NCI-H460 (cell line): ENCODE measurements at regions not wholly inside any gene's neighbourhood (a gene's known extent, or its start where the extent isn't known, plus 50 kb on each side); places are given as distances from the start of the nearest gene placed in this dataset.

Experiments
- DNase-seq: peaks from one replicate; pipeline ENCODE4 v3.0.0-alpha.2; 2016; ENCODE audit warnings: low read depth; ENCODE audit errors: extremely low read depth

GRCh38 chr6:165884813-165885765 lies 222.0 kb upstream of the PDE10A start:
- peak; percentile 46 for DNase-seq

GRCh38 chr6:165883851-165884640 lies 221.0 kb upstream of the PDE10A start:
- DNase-seq = no peak

DNA sequence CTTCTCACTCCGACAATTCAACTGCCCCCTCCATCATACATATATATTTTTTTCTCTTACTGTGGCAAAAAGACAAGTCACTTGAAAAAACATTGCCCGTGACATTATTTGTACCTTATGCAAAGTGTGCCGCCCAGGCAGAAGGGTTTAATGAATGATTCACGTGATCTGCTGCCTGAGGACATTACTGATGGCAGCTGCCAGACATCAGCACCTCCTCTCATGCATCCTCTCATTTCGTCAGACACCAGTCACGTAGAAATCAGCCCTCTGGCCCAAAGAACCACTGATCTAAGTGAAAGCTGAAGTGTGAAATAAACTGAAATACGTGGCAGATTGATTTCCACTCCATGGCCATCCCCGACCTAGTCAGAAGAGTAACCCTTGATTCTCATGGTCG lies 218.8 kb upstream of the PDE10A start:
- no peak for DNase-seq

GRCh38 chr6:165880686-165881085 lies 217.6 kb upstream of the PDE10A start:
- no peak for DNase-seq

DNA sequence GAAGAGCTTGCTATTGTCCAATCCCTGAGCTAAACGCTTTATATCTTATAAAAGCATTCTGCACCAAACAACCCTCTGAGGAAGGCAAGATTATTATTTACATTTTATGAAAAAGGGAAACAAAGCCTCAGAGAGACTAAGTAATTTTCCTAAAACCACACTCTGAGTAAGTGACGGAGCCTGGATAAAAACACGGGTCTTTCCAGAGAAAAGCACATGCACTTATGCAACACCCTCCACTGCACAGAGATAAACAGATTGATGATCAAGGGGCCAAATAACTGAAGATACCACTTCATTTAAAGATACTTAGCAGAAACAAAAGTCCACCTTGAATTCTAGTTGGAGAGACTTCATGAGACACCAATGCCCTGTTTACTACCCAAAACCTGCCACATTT lies 214.7 kb upstream of the PDE10A start:
- no peak for DNase-seq

DNA sequence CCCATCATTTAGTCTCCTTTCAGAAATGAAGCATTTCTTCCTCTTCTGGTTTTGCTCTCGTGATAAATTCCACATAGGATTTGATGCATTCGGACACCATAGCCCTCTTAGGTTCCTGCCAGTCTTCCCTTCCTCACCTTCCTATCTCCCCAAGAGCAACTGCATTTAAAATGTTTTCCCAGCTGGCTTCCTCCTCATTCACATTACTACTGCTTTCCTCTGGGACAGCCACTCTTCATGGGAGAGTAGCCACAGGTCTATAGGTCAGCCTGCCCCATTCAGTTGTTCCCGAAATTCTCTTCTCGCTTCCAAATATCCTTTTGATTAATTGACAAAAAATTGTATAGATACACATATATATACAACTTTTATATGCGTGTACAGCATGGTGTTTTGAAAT lies 214.2 kb upstream of the PDE10A start:
- DNase-seq = no peak

DNA sequence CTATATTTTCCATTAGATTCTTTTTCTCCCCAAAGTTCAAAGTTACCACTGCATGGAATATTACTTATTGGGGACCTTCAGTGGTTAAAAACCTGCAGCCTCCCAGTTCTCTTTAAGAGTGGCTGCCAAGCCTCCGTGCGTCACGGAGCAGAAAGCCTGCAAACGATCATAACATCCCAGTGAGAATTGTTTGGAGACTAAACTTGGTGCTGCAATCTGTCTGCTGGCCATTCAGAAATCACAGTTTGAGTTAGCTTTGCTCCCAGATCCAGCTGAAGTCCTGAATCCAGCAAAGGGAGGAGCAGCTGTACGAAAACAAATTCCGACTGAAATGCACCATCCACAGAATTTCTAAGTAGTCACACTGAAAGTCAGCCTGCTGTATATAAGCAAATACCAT lies 213.5 kb upstream of the PDE10A start:
- peak; percentile 63 for DNase-seq

- DNase-seq = no peak
These were observed 212.9 kb upstream of the PDE10A start for GRCh38 chr6:165875946-165876345.

DNA sequence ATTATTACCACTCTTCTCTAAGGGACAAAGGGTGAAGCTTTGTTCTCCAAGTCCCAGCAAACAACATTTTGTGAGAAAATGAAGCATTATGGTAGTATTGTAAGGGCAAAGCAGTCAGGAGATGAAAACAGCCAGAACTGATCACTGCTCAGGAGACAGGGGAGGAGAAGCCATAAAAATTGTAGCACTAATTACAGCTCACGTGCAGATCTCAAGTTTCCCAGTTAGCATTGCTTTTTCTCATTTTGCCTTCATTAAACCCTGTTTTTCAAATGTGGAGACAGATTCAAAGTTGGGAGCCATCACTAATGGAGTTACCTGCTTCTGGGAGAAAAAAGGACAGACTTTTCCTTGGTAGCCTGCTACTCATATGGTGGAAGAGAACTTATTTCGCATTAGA lies 210.9 kb upstream of the PDE10A start:
- DNase-seq = no peak

- no peak for DNase-seq
These were observed 209.8 kb upstream of the PDE10A start for GRCh38 chr6:165872811-165873210.

DNA sequence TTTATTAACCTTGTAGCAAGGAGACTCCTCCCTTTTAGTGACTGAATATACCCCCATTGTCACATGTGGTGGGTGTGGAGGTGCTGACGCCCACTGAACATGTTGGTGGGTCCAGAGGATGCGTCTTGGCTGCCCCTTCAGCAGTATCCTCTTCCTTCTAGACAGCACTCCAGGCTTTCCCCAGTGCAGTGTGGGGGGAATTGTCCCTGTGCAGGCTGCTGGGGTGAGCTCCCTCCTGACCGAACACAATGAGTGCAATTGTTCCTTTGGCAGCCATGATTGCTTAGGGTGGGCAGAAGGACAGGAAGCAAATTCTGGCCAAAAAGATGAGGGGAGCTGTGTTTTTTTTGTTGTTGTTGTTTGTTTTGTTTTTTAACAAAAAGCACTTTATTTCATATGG lies 209.3 kb upstream of the PDE10A start:
- DNase-seq = no peak

DNA sequence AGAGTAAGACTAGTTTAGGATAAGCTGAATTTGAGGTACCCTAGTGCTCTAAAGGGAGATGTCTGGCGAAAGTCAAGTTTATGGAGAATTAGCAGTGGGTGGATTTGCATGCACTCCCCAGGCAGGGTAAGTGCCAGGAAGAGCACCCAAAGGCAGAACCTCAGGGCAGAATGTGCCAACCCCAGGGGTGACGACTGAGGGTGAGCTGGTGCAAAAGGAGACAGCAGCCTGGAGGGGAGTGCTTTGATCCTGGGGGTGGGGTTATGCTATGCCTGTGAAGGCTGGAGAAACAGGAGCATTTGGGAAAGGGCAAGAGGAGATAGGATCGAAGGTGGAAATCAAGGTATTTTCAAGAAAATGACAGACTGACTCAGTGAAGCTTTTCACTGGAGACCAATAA lies 208.5 kb upstream of the PDE10A start:
- no peak for DNase-seq

- DNase-seq = no peak
These were observed 206.5 kb upstream of the PDE10A start for GRCh38 chr6:165869526-165869925.

DNA sequence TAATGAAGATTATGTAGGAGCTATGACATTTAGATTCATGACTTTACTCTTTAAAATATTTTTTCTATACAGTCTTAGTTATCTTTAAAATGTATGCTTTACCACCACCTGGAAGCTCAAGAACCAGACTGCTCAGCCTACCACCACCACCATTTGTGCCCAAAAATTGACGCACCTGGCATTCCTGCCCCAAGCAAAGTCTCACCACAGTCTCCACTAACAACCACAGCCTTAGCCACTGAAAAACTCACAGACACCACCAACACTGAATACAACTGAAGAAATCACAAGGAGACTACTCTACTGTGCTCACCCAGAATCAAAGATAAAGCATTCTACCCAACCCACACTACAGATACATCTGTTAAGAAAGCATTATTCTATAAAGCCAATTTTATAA lies 201.9 kb upstream of the PDE10A start:
- no peak for DNase-seq

DNA sequence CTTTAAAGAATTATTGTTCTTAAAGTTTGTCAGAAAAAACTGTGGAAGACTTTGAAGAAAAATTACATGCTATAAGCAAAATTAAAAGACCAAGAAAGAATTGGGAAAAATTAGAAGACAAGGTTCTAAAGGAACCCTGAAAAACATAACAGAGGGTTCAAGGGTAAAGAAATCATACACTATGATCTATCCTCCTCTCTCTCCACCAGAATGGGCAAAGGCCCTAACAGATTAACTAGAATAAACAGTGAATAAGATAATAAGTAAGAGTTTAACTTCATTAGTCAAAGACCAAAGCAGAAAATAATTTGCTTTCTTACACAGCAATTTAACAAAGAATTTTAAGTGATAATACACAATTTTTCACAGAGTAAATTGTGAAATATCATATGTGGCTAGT lies 201.2 kb upstream of the PDE10A start:
- DNase-seq = no peak

DNA sequence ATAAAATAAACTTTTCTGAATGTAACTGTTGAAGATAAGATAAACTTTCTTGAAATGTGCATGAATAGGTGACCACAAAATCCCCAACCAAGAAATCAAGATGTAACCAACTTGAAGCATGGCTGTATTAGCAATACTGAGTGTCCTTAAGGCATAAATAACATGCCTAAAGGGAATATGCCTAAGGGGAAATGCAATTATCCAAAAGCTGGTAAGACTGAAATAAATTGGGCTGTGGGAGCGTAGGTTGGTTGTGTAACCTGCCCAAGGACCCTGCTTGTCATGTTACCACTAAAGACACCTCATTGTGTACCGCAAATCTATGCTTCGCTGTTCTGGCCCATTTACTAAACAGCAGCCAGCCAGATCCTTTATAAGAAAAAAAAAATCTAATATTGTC lies 200.8 kb upstream of the PDE10A start:
- no peak for DNase-seq

DNA sequence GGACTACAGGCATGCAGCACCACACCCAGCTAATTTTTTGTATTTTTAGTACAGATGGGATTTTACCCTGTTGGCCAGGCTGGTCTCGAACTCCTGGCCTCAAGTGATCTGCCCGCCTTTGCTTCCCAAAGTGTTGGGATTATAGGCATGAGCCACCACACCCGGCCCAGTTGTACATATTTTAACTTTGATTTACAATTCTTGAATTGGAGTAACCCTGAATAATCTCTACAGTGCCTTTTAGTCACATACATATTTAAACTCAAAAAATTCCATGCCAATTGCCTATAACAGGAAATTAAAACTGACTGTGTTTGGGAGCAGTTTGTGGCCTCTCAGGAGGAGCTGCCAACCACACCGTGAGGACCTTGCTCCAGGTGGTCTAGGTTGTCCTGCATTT lies 199.8 kb upstream of the PDE10A start:
- no peak for DNase-seq

DNA sequence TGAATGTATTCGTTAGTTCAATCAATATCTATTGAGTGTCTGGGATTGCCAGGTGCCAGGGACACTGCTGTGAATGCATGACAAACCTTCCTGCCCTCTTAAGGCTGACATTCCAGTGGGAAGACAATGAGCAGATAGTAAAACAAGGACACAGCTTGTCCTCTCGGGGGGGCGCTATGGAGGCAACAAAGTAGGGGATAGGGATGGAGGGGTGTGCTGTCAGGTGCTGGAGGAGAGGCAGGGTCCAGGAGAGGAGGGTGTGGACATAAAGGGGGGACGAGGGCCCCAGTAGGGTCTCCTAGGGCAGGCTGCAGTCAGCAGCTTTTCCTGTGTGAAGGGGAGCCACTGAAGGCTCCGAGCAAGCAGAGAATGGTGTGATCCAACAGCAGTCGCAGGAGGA lies 198.2 kb upstream of the PDE10A start:
- DNase-seq = no peak

- DNase-seq = no peak
These were observed 195.5 kb upstream of the PDE10A start for GRCh38 chr6:165858586-165858985.

GRCh38 chr6:165855856-165856255 lies 192.8 kb upstream of the PDE10A start:
- DNase-seq = no peak

GRCh38 chr6:165854863-165855593 lies 192.0 kb upstream of the PDE10A start:
- DNase-seq = no peak
